ENCODE measurements at regions not wholly inside any gene's neighbourhood (a gene's known extent, or its start where the extent isn't known, plus 50 kb on each side); places are given as distances from the start of the nearest gene placed in this dataset.

- H3K4me3 ChIP-seq (ENCODE audit: low read length), result no peak overlapping the region
- peak; percentile 11 for DNase-seq (ENCODE audit: low read depth, low spot score)
Observed at GRCh38 chr1:47703981-47704596, 266.2 kb downstream of the FOXD2 start.

DNA sequence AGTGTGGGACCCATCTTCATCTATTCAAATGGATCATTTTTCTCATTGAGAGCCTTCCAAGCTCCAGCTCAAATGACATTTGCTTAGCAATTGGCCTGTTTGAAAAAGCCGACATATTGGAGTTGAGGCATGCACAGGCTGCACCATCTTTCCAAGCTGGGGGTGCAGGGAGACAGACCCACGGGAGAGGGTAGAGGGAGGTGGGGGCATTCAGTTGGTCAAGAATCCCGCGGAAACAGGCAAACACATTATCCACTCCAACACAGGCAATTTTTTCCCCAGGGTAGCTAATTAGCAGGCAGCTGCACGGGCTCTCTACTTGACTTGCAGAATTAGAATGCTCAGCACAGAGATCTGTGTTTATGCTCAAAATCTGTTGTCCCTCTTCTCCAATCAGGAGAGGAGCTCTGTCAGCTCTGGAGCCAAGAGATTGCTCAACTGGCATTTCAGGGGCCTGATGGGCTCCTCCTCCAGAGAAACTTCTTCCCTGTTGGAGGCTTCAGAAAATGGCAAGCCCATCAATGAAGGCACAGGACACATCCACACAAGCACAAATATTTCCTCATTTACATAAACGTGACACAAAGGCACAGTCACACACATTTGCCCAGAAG is 267.8 kb downstream of the FOXD2 start:
- DNase-seq (ENCODE audit: low read depth, low spot score), result no peak
- H3K4me3 ChIP-seq (ENCODE audit: low read length), result no peak overlapping the region

DNA sequence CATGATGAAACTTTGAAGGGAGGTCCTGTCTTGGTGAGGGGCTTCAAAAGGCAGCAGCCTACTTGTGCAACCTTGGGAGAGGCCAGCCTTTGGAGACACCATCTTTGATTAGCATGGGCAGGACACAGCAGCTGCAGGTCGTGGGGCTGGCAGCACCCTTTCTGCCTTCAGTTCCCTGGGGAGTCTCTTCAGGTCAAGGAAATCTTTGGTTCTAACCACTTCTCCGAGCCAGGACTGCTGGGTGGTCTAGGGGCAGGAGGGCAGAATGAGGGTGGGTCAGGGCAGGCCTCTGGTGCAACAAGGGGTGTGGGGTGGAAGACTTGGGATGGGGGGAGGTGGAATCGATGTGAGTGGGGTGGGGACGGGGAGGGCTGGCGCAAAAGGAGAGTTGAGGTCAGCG is 269.7 kb downstream of the FOXD2 start:
- no peak overlapping the region for H3K4me3 ChIP-seq (ENCODE audit: low read length)
- no peak for DNase-seq (ENCODE audit: low read depth, low spot score)

- DNase-seq (ENCODE audit: low read depth, low spot score), result no peak
- H3K4me3 ChIP-seq (ENCODE audit: low read length), result no peak overlapping the region
Observed at GRCh38 chr1:47708019-47708535, 270.2 kb downstream of the FOXD2 start.

GRCh38 chr1:47708658-47709018 is 270.8 kb downstream of the FOXD2 start:
- DNase-seq (ENCODE audit: low read depth, low spot score), result no peak
- H3K4me3 ChIP-seq (ENCODE audit: low read length), result no peak overlapping the region

GRCh38 chr1:47709019-47709871 is 271.4 kb downstream of the FOXD2 start:
- no peak for DNase-seq (ENCODE audit: low read depth, low spot score)
- no peak overlapping the region for H3K4me3 ChIP-seq (ENCODE audit: low read length)

DNA sequence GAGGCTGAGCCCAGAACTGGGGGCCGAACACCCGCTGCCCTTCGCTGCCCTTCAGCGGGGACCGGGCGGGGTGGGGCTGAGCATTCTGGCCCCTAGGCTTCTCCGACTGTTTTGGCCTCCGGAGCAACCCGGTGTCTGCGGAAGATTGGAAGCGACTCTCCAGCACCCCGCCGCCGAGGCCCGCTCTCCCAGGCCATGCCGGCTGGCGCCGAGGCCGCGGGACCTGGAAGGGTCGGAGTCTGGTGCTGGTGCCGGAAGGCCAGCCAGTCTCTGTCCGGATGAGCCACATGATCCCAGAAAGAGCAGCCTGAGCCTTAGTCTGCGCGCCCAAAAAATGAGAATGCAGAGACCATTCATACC is 272.0 kb downstream of the FOXD2 start:
- no peak overlapping the region for H3K4me3 ChIP-seq (ENCODE audit: low read length)
- no peak for DNase-seq (ENCODE audit: low read depth, low spot score)

DNA sequence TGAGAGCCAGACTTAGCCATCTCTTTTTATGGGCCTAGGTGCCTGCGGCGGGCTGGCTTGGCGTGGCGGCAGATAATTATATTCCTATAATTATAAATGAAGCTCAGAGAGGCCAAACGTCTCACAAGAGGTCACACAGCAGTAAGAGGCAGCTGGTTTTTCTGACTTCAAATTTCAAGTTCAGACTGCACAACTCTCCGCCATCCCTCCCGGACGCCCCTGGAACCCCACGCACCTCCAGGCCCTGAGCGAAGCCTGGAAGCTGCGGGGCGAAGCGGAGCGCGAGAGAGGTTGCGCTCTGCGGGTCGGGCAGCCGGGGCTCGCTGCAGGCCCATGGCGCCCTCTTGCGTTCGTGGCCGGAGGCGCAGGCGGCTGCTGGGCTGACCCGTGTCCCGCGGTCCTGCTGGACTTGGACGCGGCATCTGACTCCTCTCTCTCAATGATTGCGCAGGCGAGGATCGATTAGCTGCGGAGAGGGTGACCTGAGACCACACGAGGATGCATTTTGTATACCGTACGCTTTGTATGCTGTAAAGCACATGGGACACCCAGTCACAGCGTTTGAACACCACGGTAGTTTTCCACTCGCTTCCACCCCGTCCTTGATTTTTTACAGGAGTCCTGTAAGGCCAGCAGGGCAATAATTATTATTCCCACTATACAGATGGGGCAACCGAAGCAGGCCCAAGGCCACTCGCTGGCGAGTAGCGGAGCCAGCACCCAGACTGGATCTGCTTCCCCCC is 272.7 kb downstream of the FOXD2 start:
- peak; percentile 8 for DNase-seq (ENCODE audit: low read depth, low spot score)

More for the DNA sequence above, 272.7 kb downstream of the FOXD2 start:
- H3K4me3 ChIP-seq (ENCODE audit: low read length), result no peak overlapping the region
